Psoas muscle (tissue), 7 donors: ENCODE measurements at regions not wholly inside any gene's neighbourhood (a gene's known extent, or its start where the extent isn't known, plus 50 kb on each side); places are given as distances from the start of the nearest gene placed in this dataset.
"Not testable (repeated sequence)": the region's sequence is repeated elsewhere in the genome, so short reads cannot be mapped to it uniquely, and the experiment has no call there.

Source experiments
- ATAC-seq, 4 donors: fragments of 200-7000 bp; cut with Tn5 transposase; one replicate each; pipeline ENCODE4 v1.9.1; 2020; ENCODE audit warnings: moderate library complexity in 3 of 4, mild to moderate bottlenecking in 2 of 4
- DNase-seq, 2 donors: peaks; one replicate each; pipeline ENCODE4 v3.0.0-alpha.2; 2020
- H3K27ac ChIP-seq: fragments of 200-600 bp; one replicate; pipeline ENCODE4 v1.8.0; 2022
- H3K27me3 ChIP-seq, 3 donors: fragments of 200-600 bp in 1 of 3; one replicate each; pipeline versions ENCODE4 v1.6.1 to v1.8.0; 2013 to 2022; ENCODE audit warnings: low read length in 2 of 3, mild to moderate bottlenecking in 2 of 3, moderate library complexity in 1 of 3; ENCODE audit not compliant: insufficient read depth in 3 of 3
- H3K36me3 ChIP-seq, 2 donors: fragments of 200-600 bp in 1 of 2; one replicate each; pipeline versions ENCODE4 v1.6.1 to v1.8.0; 2013 to 2022; ENCODE audit warnings: low read depth in 1 of 2, mild to moderate bottlenecking in 1 of 2, moderate library complexity in 1 of 2; ENCODE audit not compliant: insufficient read depth in 1 of 2
- H3K4me1 ChIP-seq: fragments of 200-600 bp; one replicate; pipeline ENCODE4 v1.8.0; 2022
- H3K4me3 ChIP-seq: fragments of 200-600 bp; one replicate; pipeline ENCODE4 v1.8.0; 2022; ENCODE audit warnings: mild to moderate bottlenecking
- H3K9me3 ChIP-seq: fragments of 200-600 bp; one replicate; pipeline ENCODE4 v1.8.0; 2022
- WGBS, 3 donors: extraction: QIAGEN DNeasy Blood & Tissue Kit; methylation state at CpG; one replicate each; pipeline versions ENCODE4 v1.1.6 to v1.1.7; 2013; 5-methylcytosine and 5-hydroxymethylcytosine counted together
- intact Hi-C, 2 donors: fragments of 100-400 bp; cut with DNase I; formaldehyde crosslinking; loops; one replicate each; pipeline versions ENCODE4 v1.11.0 to v1.14.2; 2022
- donor health status: healthy with polysubstance abuse.
- donor health status: DM: no; HTN: no; CAD: no; lungs with moderate emphysema.
- donor health status: Bipolar disorder and iron deficiency.
- donor health status: healthy.
- donor health status: DM: yes; HTN: yes; CAD: no.
- donor health status: DM: no; HTN: no; CAD: no.
- donor health status: DM: yes; HTN: yes; CAD: no.

DNA sequence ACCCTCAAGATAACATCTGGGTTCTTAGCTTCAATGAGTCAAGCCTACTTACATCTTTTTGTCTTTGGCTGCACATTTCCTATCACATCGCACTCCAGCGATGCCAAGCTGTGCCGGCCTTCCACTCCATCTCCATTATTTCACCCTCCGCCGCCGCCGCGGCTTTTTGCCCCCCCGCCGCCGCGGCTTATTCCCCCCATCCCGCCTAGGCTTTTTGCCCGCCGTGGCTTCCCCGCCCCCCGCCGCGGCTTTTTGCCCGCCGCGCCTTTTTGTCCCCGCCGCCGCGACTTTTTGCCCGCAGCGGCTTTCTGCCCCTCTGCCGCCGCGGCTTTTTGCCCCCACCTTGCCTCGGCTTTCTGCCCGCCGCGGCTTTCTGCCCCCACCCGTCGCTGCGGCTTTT is 50.8 kb downstream of the PPIAL4E start:
- H3K4me1 ChIP-seq, intact Hi-C loops, ATAC-seq, H3K27me3 ChIP-seq, H3K9me3 ChIP-seq, H3K36me3 ChIP-seq, H3K4me3 ChIP-seq, H3K27ac ChIP-seq: not testable (repeated sequence)
- 1 to 3% (median 2%) methylated on average over 9 to 23 of the region's 38 CpGs for WGBS, 3 donors
- peak in 1 of 2 donors; percentile 6 for DNase-seq
